ENCODE measurements at regions not wholly inside any gene's neighbourhood (a gene's known extent, or its start where the extent isn't known, plus 50 kb on each side); places are given as distances from the start of the nearest gene placed in this dataset.

- DNase-seq: no peak
Measured at GRCh38 chr2:176743671-176744070, 468.9 kb upstream of the HNRNPA3 start.

- DNase-seq: no peak
Measured at GRCh38 chr2:176744146-176744545, 468.4 kb upstream of the HNRNPA3 start.

DNA sequence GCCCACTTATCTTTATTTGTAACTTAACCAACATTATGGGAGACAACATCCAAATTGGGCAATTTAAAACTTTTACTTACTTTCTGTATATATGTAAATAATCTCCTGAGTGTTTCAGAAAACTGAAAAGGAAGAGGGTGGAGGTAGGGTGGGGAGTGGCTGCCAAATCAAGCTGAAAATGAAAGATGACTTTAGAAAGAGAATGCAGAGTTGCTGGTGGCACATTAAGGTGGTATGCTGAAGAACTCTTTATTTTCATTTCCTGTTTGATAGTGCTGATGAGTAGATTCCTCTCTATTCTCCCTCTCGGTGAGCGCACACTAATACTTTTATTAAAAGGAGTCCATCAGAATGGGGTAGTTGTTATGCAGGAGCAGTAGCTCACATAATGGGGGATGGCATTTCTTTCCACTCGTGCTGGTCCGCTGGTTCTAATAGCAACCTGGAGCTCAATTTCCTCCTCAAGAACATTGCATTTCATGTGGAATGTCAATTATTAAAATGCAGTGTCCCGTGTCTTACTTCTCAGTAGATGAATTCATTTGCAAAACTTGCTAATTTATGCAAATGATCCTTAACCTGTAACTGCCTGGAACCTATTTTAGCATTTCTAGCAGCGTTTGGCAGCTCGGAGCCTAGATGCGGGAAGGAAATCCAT is 466.9 kb upstream of the HNRNPA3 start:
- no peak for DNase-seq

DNA sequence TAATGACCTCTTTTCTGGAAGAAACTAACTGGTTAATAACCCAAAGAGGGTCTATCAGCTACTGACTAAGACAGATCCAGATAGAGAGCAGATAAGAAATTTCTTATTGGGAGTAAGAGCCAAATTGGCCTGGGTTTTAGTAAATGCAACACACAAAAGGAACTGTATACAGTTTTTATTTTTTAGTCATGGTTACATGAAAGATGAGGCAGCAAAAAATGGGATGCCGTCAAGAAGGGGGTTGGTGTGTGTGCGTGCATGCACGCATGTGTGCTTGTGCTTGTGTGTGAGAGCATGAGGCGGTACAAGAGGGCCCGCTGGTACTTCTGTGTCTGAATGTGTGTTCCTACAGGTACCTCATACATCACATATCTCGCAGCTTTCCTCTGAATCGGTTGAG is 466.2 kb upstream of the HNRNPA3 start:
- no peak for DNase-seq

DNA sequence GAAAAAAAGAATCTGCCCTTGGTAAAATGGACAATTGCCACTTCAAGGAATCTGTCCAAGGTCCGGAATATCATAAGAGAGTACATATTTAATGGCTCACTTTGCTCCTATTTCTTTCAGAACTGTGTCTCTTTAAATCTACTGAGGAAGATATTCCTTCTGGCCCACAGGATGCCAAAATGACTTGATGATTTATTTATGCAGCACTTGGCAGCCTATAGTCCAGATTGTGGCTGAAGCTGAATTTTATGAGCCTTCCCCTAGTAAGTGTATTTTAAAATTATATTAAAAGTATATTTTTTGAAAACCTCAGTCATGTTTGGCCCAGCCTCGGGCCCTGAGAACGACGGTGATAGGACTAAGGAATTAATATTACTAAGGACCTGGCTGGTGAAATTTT is 465.1 kb upstream of the HNRNPA3 start:
- DNase-seq: no peak

GRCh38 chr2:176747928-176748327 is 464.7 kb upstream of the HNRNPA3 start:
- DNase-seq: no peak

DNA sequence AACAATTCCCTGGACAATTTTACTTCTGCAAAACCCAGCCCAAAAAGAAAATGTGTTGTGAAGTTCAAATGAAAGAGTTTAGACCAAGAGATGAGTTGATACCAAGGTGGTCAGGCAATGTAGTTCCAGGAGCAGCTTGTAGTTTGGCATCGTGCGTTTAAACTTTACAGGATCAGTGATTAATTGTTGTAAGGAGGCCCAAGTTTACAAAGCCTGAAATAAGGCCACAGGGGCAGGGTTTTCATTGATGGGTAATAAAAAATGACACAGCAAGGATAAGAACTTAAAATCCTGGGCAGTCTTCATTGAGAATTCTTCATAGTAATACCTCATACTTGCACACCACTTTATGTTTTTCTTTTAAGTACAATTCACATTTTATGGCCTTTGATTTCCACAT is 463.9 kb upstream of the HNRNPA3 start:
- DNase-seq: no peak

GRCh38 chr2:176751314-176752227 is 461.0 kb upstream of the HNRNPA3 start:
- DNase-seq: no peak

DNA sequence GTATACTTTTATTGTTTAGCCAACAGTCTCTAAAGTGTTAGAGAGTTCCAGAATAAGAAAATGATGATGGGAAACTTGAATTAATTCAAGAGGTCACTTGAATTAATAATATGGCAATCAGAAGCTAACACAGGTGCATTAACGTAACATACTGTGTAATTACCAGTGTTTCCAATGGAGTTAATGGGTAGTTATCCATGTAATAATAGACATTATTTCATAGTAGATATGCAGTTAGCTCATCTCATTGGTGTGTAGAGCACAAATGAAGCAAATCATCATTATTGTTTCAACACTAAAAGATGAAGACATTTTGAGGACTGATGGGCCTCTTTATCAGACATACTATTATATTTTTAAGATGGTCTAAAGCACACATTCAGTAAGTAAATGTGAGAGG is 460.3 kb upstream of the HNRNPA3 start:
- DNase-seq: no peak

DNA sequence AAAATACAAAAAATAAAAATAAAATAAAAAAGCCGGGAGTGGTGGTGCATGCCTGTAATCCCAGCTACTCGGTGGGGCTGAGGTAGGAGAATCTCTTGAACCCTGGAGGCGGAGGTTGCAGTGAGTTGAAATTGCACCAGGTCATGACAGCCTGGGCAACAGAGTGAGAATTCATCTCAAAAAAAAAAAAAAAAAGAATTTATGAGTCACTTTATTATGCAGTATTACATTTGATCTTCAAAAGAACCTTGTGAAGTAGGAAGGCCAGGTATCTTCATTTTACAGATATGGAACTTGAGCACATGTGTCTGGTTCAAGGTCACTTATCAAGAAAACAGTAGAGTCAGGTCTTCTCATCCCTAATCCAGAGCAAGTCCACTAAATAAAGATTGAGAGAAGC is 459.4 kb upstream of the HNRNPA3 start:
- DNase-seq: no peak

- DNase-seq: peak; percentile 12
Measured at GRCh38 chr2:176753752-176754474, 458.7 kb upstream of the HNRNPA3 start.

- DNase-seq: no peak
Measured at GRCh38 chr2:176755537-176756135, 457.0 kb upstream of the HNRNPA3 start.

- no peak for DNase-seq
Measured at GRCh38 chr2:176758426-176758825, 454.2 kb upstream of the HNRNPA3 start.

GRCh38 chr2:176760439-176760838 is 452.2 kb upstream of the HNRNPA3 start:
- DNase-seq: no peak

GRCh38 chr2:176763130-176763529 is 449.5 kb upstream of the HNRNPA3 start:
- DNase-seq: no peak

- no peak for DNase-seq
Measured at GRCh38 chr2:176763851-176764404, 448.7 kb upstream of the HNRNPA3 start.

- no peak for DNase-seq
Measured at GRCh38 chr2:176764921-176765320, 447.7 kb upstream of the HNRNPA3 start.

GRCh38 chr2:176766005-176766404 is 446.6 kb upstream of the HNRNPA3 start:
- DNase-seq: no peak

- no peak for DNase-seq
Measured at GRCh38 chr2:176768185-176768584, 444.4 kb upstream of the HNRNPA3 start.

DNA sequence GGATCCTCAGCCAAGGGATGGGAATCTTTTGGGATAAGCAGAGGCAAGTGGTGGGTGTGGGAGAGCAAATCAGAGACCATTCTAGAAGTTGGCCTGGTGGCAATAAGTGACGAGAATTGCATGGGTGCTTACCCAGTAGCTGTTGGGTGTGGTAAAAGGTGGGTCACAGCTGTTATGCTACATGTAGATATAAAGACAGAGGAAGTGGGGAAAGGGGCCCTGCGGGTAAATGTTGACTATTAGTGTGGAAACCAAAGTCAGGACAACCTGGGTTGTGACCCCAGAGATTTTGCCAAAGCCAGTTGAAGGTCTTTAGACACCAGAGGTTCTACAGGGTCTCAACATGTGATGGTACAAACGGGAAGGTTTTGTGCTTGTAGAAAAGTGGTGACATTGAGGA is 443.6 kb upstream of the HNRNPA3 start:
- DNase-seq: no peak

DNA sequence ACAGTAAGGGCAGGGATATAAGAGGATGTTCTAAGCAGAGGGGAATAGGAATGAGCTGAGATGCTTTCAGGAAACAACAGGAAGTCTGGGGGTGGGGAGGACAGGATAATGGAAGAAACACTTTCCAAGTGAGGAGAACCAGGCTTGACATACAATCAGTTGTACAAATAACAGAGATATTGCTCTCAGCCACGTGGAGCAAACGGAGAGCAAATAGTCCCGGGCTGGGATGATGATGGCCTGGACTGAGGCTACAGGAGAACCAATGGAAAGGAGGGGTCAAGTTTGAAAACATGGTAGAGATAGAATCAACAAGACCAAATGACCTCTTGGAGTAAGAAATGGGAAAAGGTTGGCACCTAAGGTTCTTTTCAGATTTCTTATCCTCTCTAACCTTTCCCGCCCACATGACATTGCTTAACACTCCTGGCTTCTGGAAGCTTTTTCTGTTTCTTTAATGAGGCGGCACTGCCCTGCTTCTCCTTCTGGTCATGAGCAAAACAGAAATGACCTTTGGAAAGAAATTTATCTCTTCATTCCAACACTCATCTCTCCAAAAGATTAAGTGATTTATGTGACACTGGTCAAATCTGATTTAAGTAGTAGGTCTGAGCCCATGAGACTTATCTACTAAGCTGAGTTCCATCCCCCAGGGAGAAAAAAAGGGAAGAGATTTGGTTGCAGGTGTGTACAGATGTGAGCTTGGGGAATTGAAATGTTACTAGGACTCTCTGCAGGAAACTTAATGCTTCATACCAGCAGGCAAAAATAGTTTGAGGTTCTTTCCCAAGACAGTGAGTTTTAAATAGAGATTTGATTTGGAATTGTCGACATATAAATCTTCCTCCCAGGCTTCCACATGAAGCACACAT is 442.9 kb upstream of the HNRNPA3 start:
- no peak for DNase-seq

GRCh38 chr2:176772816-176773215 is 439.8 kb upstream of the HNRNPA3 start:
- no peak for DNase-seq

Measured in hematopoietic multipotent progenitor cell treated with erythropoietin and hydrocortisone succinate and interleukin-3 and kit ligand, for 6 days (in vitro differentiated cells).